Fibroblast of the aortic adventitia (primary cell): ENCODE measurements at regions not wholly inside any gene's neighbourhood (a gene's known extent, or its start where the extent isn't known, plus 50 kb on each side); places are given as distances from the start of the nearest gene placed in this dataset.

Source experiments
- DNase-seq: peaks from one replicate; pipeline ENCODE4 v3.0.0-alpha.2; 2010; ENCODE audit warnings: low read depth
- H3K4me3 ChIP-seq: 2 replicates; pipeline ENCODE4 v1.5.1; 2011; ENCODE audit warnings: low read depth, mild to moderate bottlenecking, control low read depth, low read length, moderate library complexity
- TF ChIP-seq, protein P1 (sequence below): IDR thresholded peaks from 2 replicates; pipeline ENCODE4 v1.5.1; 2011; ENCODE audit warnings: mild to moderate bottlenecking, low read length, control low read depth, inconsistent platforms; ENCODE audit not compliant: insufficient read depth

DNA sequence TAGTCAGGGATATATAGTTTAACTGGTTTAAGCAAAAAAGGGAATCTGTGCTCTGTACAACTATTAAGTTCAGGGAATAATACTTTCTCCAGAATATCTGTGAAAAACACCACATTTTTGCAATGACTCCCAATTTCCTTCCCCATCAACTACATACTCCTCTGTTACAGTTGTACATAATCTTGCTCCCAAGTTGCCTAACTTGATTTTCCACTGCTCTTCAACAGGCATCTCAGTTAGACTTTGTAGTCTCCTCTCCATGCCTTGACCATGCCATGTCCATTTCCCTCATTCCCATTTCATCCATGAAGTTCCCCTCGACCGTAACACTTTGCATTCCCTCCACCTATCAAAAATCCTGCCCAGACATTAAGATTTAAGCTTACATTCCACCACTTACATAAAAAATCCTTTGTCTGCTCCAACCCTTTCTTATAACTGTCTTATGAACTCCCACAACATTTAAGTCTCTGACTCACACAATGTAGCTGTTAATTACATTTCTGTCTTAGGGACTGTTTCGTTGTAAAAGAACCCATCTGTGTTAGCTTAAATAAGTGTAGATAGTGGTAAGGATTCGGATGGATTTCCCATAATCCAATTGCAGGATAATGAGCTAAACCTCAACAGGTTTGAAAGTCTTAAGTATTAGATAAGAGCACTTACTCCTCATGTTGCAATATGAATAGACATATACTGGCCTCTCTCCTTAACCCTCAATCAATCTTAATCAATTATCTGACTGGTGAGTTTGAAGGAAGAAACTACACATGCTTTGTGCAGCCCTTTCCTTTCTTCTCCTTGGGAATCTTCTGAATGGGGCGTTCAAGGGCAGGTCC, 156.5 kb downstream of the PAWR start:
- H3K4me3 ChIP-seq, result no peak overlapping the region

DNA sequence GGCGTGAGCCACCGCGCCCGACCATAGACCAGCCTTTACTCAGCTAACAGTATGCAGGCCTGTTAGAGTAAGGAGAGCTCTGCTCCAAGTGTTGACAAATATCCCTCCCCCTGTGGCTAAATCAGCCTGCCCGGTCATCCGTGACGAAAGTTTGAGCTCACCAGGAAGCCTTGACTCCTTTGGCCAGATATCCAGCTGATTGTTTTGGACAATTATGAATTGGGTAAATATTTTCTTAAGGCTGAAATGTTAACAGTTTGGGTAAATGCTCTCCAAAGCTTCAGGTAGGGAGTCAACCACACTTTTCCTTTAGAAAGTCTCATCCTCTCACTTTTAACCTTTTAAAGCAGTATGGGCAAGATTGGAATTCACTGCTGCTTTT, 157.9 kb downstream of the PAWR start:
- no peak for DNase-seq
- no peak overlapping the region for H3K4me3 ChIP-seq
- TF ChIP-seq, protein P1, sequence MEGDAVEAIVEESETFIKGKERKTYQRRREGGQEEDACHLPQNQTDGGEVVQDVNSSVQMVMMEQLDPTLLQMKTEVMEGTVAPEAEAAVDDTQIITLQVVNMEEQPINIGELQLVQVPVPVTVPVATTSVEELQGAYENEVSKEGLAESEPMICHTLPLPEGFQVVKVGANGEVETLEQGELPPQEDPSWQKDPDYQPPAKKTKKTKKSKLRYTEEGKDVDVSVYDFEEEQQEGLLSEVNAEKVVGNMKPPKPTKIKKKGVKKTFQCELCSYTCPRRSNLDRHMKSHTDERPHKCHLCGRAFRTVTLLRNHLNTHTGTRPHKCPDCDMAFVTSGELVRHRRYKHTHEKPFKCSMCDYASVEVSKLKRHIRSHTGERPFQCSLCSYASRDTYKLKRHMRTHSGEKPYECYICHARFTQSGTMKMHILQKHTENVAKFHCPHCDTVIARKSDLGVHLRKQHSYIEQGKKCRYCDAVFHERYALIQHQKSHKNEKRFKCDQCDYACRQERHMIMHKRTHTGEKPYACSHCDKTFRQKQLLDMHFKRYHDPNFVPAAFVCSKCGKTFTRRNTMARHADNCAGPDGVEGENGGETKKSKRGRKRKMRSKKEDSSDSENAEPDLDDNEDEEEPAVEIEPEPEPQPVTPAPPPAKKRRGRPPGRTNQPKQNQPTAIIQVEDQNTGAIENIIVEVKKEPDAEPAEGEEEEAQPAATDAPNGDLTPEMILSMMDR, result no peak

More for the DNA sequence above, 156.5 kb downstream of the PAWR start:
- no peak for DNase-seq
- TF ChIP-seq, protein P1, result no peak

DNA sequence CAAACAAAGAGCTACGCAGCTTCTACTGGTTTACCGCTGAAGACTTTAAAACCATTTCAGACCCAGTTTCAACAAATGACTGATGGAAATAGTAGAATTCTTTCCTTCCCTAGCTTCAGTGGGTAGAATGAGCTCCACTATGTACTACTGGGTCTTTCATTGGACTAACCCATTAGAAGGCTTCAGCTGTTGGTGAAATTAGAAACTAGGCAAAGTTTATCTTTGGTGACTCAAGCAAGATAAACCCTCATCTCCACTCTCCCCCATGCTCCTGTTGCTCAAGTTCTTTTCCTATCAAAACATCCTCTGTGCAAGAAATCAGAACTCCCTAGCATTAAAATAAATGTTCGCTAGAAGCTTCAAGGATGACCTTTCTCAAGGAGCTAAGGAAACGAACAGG, 159.2 kb downstream of the PAWR start:
- TF ChIP-seq, protein P1, result no peak
- H3K4me3 ChIP-seq, result no peak overlapping the region
- peak; percentile 44 for DNase-seq

DNA sequence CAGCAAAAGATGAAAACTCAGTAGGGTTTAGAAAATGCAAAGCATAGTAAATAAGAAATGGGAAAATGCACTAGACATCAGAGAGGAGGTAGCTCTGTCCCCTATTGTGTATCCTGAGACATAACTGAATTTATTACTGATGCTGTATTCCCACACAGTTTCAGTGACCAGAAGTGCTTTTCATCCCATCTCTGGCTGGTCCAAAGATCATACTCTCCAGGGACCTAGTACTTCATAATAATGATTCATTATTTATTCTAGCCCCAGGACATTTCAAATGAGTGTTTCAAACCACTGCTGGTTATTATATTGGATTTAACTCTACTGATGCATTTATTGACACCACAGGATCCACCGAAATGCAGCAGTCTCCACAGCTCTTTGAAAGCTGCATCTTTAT, 163.3 kb downstream of the PAWR start:
- TF ChIP-seq, protein P1, result no peak
- no peak for DNase-seq
- H3K4me3 ChIP-seq, result no peak overlapping the region

DNA sequence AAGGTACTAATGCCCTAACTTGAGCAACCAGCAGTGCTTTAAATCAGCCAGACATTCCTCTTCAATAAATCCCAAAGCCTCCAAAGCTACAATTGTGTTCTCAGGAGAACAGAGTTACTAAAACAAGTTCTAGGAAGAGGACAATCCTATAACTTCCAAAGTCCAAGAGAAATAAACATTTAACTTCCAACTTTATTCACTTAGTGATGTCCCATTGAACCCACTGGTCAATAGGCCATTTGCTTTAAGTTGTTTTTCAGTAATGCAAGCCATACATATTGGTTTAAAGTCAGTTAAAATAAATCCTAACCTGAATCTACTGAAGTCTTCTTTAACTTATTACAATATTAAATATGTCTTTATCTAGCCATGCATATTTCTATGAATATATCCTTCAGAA, 165.4 kb downstream of the PAWR start:
- DNase-seq, result no peak
- no peak overlapping the region for H3K4me3 ChIP-seq
- TF ChIP-seq, protein P1, result no peak

DNA sequence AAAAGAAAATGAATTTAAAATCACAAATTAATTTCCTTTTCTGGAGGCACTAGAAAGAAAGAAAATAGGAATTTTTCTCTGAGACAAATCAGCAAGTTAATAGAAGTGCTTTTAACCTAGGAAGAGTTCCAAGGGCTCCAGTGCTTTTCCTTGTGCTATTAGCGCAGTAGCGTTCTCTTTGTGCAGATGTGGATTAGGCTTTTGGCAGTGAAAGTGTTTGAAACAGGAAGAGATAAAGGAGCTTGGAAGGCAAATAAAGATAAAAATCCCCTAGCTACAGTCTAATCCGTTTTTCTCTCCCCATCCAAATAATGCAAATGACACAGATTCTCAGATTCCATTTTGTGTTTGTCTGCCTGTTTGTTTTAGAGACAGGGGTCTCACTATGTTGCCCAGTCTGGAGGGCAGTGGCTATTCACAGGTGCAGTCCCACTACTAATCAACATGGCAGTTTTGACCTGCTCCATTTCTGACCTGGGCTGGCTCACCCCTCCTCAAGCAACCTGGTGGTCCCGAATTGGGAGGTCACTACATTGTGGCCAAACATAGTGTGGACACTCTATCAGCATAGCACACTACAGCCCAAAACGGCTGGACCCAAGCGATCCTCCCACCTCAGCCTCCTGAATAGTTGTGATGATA, 166.1 kb downstream of the PAWR start:
- H3K4me3 ChIP-seq, result no peak overlapping the region
- DNase-seq, result peak; percentile 44

More for the DNA sequence above, 166.1 kb downstream of the PAWR start:
- TF ChIP-seq, protein P1, result no peak
